ENCODE measurements at regions not wholly inside any gene's neighbourhood (a gene's known extent, or its start where the extent isn't known, plus 50 kb on each side); places are given as distances from the start of the nearest gene placed in this dataset.

DNA sequence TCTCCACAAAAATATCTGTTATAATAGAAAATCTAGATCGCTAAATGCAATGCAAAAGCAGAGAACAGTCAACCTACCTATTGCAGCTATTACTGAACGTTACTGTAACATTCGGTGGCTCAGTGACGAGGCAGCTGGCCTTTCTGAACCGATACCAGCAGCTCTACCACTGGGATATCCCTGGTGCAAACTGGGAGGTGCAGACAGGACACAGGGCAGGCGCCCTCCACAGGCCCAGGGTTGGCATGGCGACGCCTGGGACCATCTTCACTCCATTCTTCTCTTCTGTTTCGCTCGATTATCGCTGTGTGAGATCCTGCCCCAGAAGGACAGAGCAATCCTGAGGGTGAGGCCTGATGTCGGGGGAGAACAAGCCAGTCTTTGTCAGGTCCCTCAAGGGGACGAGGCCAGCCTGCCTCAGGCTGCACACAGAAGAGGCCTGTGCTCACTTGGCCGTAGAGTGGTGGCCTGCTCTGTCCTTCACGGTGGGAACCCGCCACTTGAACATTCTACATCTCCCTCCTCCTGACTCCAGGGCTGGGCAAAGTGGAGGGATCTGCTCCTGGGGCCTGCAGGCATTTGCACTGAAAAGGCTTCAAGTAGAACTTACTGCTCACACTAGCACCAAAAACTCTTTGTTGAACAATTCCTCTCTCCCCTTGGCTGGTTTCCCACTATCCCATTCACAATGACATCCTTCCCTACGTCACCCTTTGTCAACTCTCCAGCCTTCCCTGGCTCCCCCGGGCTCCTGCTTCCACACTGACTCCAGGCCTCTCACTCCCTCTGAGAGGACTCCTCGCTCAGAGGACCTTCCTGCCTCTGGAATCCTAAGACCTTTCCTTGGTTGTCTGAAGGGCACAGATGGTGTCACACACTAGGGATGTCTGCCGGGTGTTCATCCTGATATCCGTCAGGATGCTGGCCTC is 49.7 kb downstream of the CYRIA start:
- no peak overlapping the region for H3K4me3 ChIP-seq (ENCODE audit: low read depth in 1 of 2, low read length in 2 of 2)
- H3K36me3 ChIP-seq (ENCODE audit: control insufficient read depth in 2 of 2, insufficient read depth in 2 of 2, low read length in 1 of 2) = no peaks in the 10 kb centered on the region
- no peak overlapping the region for H3K27ac ChIP-seq (ENCODE audit: low read depth in 2 of 2, low read length in 1 of 2)
- no peaks in the 10 kb centered on the region for H3K27me3 ChIP-seq (ENCODE audit: control insufficient read depth in 1 of 2, insufficient read depth in 2 of 2, low read length in 2 of 2)
- 83 to 89% methylated on average over 21 of the region's 21 CpGs for WGBS, 2 donors
- no peaks in the 10 kb centered on the region for H3K9me3 ChIP-seq (ENCODE audit: control insufficient read depth in 2 of 2, insufficient read depth in 1 of 2, low read depth in 1 of 2, low read length in 1 of 2)
- peaks cover 6 to 13% of the 10 kb centered on the region in 2 donors for H3K4me1 ChIP-seq (ENCODE audit: control insufficient read depth in 2 of 2, insufficient read depth in 2 of 2, low read length in 1 of 2)

DNA sequence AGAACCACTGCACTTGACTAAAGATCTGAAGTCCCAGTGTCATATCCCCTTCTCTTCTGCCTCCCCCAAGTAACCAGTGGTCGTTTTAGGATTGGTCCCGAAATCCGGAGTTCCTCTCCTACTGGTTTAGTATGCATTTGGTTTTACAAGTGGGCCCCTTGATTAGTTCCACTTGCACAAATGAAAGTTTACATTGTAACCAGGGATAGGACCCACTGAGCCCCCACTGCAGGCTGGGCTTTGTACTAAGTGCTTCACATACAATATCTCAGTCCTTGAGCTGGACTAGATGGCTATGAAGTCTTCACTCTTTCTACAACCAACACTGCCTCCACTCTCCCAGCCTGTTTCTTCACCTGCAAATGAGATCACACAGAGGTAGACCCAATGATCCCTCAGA is 50.4 kb downstream of the CYRIA start:
- 73 to 94% methylated on average over 3 of the region's 3 CpGs for WGBS, 2 donors
- Histone ChIP-seq H3K27ac (ENCODE audit: low read depth in 2 of 2, low read length in 1 of 2) (no peak overlapping the region), H3K4me1 (ENCODE audit: control insufficient read depth in 2 of 2, insufficient read depth in 2 of 2, low read length in 1 of 2) (peaks cover 4 to 13% of the 10 kb centered on the region in 2 donors), H3K4me3 (ENCODE audit: low read depth in 1 of 2, low read length in 2 of 2) (no peak overlapping the region), H3K36me3 (ENCODE audit: control insufficient read depth in 2 of 2, insufficient read depth in 2 of 2, low read length in 1 of 2) (no peaks in the 10 kb centered on the region), H3K9me3 (ENCODE audit: control insufficient read depth in 2 of 2, insufficient read depth in 1 of 2, low read depth in 1 of 2, low read length in 1 of 2) (no peaks in the 10 kb centered on the region), H3K27me3 (ENCODE audit: control insufficient read depth in 1 of 2, insufficient read depth in 2 of 2, low read length in 2 of 2) (no peaks in the 10 kb centered on the region)

DNA sequence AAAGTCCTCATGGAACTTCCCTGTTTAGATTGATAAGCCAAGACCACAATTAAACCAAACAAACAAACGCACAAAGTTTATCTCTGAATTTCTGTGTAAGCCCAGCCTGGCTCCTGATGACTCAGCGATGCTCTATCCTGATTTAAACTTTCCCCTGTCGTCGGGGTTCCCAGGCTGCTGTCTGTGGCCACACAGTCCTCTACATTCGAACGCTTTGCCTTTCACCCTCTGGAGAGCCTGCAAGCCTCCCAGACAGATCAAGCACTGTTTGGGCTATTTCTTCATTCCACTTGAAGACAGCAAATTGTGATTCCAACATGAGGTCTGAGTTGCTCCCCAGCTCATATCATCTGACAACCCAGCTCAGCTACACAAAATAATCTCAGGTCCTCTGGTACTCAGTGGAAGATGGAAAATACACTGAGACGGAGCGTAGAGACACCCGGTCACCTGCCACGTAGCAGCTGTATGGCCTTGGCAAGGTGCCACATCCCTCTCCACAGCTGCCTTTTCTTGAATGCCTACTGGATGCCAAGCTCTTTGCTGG is 51.2 kb downstream of the CYRIA start:
- Histone ChIP-seq H3K36me3 (ENCODE audit: control insufficient read depth in 2 of 2, insufficient read depth in 2 of 2, low read length in 1 of 2) (no peaks in the 10 kb centered on the region), H3K27me3 (ENCODE audit: control insufficient read depth in 1 of 2, insufficient read depth in 2 of 2, low read length in 2 of 2) (no peaks in the 10 kb centered on the region), H3K9me3 (ENCODE audit: control insufficient read depth in 2 of 2, insufficient read depth in 1 of 2, low read depth in 1 of 2, low read length in 1 of 2) (no peaks in the 10 kb centered on the region), H3K27ac (ENCODE audit: low read depth in 2 of 2, low read length in 1 of 2) (no peak overlapping the region), H3K4me1 (ENCODE audit: control insufficient read depth in 2 of 2, insufficient read depth in 2 of 2, low read length in 1 of 2) (peaks cover 4 to 13% of the 10 kb centered on the region in 2 donors), H3K4me3 (ENCODE audit: low read depth in 1 of 2, low read length in 2 of 2) (no peak overlapping the region)
- 62 to 69% methylated on average over 10 of the region's 10 CpGs for WGBS, 2 donors

DNA sequence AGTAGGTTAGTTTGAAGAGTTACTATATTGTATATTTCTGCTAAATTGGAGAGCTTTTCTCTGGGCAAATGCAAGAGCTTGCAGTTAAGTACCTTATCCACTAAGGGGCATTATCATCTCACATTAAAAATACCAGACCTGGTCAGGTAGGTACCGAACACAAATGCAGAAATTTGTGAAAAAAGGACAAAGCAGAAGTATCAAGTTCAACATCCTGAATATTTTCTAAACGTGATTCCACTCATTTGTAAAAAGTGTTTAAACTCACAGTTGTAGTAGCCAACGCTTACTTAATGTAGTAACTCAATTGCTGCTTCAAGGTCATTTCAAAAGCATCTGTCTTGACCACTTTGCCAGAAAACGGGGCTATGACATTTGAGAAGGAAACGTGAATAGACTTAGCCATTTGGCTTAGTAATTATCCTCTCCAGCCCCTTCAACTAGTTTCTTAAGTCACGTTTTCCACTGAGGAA is 52.1 kb downstream of the CYRIA start:
- Histone ChIP-seq H3K27ac (ENCODE audit: low read depth in 2 of 2, low read length in 1 of 2) (no peak overlapping the region), H3K4me1 (ENCODE audit: control insufficient read depth in 2 of 2, insufficient read depth in 2 of 2, low read length in 1 of 2) (peaks cover 4 to 17% of the 10 kb centered on the region in 2 donors), H3K9me3 (ENCODE audit: control insufficient read depth in 2 of 2, insufficient read depth in 1 of 2, low read depth in 1 of 2, low read length in 1 of 2) (no peaks in the 10 kb centered on the region), H3K36me3 (ENCODE audit: control insufficient read depth in 2 of 2, insufficient read depth in 2 of 2, low read length in 1 of 2) (no peaks in the 10 kb centered on the region), H3K27me3 (ENCODE audit: control insufficient read depth in 1 of 2, insufficient read depth in 2 of 2, low read length in 2 of 2) (no peaks in the 10 kb centered on the region), H3K4me3 (ENCODE audit: low read depth in 1 of 2, low read length in 2 of 2) (no peak overlapping the region)
- WGBS, 2 donors = 32 to 37% methylated on average over 6 of the region's 6 CpGs

DNA sequence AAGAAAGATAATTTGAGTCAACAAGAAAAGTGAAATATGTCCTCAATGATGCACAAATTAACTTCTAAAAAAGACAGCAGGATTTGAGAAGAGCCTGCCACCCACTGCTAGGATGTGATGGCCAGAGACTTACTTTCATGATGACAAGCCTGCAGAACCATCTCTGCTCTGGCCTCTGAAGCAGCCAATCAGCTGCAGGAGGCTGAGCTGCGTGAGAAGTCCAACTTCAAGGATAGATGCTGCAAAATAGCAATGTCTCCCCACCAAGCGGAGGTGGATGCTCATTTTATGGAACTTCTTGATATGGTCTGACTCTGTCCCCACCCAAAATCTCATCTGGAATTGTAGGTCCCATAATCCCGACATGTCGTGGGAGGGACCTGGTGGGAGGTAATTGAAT is 53.1 kb downstream of the CYRIA start:
- no peak overlapping the region for H3K4me3 ChIP-seq (ENCODE audit: low read depth in 1 of 2, low read length in 2 of 2)
- no peak overlapping the region for H3K27ac ChIP-seq (ENCODE audit: low read depth in 2 of 2, low read length in 1 of 2)
- WGBS, 2 donors = 83 to 92% methylated on average over 4 of the region's 4 CpGs

DNA sequence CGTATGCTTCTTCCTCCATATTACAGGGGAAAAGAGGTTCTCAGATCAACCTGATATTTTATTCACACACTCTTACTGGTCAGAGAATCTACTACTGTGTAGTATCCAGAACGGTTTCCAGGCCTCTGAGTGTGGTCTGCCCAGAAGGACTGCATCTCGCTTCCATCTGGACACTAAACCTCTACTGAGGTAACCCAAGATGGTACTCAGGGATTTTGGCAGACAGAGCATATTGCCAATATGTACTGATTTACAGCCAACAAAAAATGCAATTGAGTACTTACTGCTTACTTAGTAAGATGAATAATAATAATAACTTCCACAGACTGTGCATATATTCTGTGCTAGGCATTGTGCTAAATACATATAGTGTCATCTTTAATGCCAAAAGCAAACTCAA is 55.8 kb downstream of the CYRIA start:
- H3K27ac ChIP-seq (ENCODE audit: low read depth in 2 of 2, low read length in 1 of 2) = no peak overlapping the region
- no peaks in the 10 kb centered on the region for H3K9me3 ChIP-seq (ENCODE audit: control insufficient read depth in 2 of 2, insufficient read depth in 1 of 2, low read depth in 1 of 2, low read length in 1 of 2)
- H3K27me3 ChIP-seq (ENCODE audit: control insufficient read depth in 1 of 2, insufficient read depth in 2 of 2, low read length in 2 of 2) = no peaks in the 10 kb centered on the region
- H3K4me3 ChIP-seq (ENCODE audit: low read depth in 1 of 2, low read length in 2 of 2) = no peak overlapping the region
- 84% methylated on average over 3 of the region's 3 CpGs for WGBS, 2 donors
- no peaks in the 10 kb centered on the region for H3K36me3 ChIP-seq (ENCODE audit: control insufficient read depth in 2 of 2, insufficient read depth in 2 of 2, low read length in 1 of 2)
- H3K4me1 ChIP-seq (ENCODE audit: control insufficient read depth in 2 of 2, insufficient read depth in 2 of 2, low read length in 1 of 2) = peaks cover 0 to 3% of the 10 kb centered on the region in 2 donors

More for the DNA sequence above, 53.1 kb downstream of the CYRIA start:
- no peaks in the 10 kb centered on the region for H3K36me3 ChIP-seq (ENCODE audit: control insufficient read depth in 2 of 2, insufficient read depth in 2 of 2, low read length in 1 of 2)
- no peaks in the 10 kb centered on the region for H3K9me3 ChIP-seq (ENCODE audit: control insufficient read depth in 2 of 2, insufficient read depth in 1 of 2, low read depth in 1 of 2, low read length in 1 of 2)
- H3K27me3 ChIP-seq (ENCODE audit: control insufficient read depth in 1 of 2, insufficient read depth in 2 of 2, low read length in 2 of 2) = no peaks in the 10 kb centered on the region
- H3K4me1 ChIP-seq (ENCODE audit: control insufficient read depth in 2 of 2, insufficient read depth in 2 of 2, low read length in 1 of 2) = peaks cover 4 to 9% of the 10 kb centered on the region in 2 donors

DNA sequence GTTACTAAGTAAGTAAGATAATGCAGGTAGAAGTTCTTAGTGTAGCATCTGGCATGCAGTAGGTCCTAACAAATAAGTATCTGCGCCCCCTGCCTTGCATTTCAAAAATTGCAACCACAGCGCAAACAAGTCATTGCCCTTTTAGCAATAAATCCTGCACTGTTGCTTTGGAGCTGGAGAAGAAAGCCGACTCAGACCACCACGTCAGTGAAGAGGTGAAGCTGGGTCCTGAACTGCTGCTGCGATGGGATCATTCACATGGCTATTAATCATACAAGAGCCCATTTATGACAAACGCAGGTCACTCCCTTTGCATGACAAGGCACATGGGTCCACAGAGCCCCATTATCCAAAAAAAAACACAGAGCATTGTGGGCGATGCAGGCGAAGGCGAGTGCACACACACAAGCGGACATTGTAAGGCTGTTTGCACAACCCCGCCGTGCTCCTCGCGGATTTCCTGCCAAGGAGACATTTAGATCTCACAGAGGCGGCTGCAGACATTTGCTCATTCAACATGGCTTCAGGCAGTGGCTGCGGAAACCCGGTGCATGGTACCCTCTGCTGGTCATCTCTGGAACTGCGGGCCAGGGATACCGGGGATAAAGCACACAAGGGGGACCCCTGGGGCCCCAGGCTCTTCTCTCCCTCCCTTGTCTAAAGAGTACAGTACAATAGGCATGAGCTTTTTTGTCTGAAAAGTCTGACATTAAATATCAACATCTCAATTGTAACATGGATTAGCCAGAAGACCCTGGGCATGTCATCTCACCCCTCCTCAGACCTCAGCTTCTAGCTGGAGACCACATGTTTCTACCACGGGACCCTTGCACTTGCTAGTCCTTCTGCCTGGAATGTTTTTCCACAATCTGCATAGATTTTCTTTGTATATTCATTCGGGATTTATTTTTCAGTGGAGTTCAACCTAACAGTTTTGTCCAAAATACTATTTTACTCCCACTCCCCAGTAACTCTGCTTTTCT is 56.7 kb downstream of the CYRIA start:
- Histone ChIP-seq H3K4me3 (ENCODE audit: low read depth in 1 of 2, low read length in 2 of 2) (peak overlapping the region; percentile 38 to 54), H3K4me1 (ENCODE audit: control insufficient read depth in 2 of 2, insufficient read depth in 2 of 2, low read length in 1 of 2) (peaks cover 0 to 3% of the 10 kb centered on the region in 2 donors), H3K36me3 (ENCODE audit: control insufficient read depth in 2 of 2, insufficient read depth in 2 of 2, low read length in 1 of 2) (no peaks in the 10 kb centered on the region), H3K9me3 (ENCODE audit: control insufficient read depth in 2 of 2, insufficient read depth in 1 of 2, low read depth in 1 of 2, low read length in 1 of 2) (no peaks in the 10 kb centered on the region), H3K27ac (ENCODE audit: low read depth in 2 of 2, low read length in 1 of 2) (no peak overlapping the region), H3K27me3 (ENCODE audit: control insufficient read depth in 1 of 2, insufficient read depth in 2 of 2, low read length in 2 of 2) (no peaks in the 10 kb centered on the region)
- WGBS, 2 donors = 4 to 5% methylated on average over 21 of the region's 21 CpGs

DNA sequence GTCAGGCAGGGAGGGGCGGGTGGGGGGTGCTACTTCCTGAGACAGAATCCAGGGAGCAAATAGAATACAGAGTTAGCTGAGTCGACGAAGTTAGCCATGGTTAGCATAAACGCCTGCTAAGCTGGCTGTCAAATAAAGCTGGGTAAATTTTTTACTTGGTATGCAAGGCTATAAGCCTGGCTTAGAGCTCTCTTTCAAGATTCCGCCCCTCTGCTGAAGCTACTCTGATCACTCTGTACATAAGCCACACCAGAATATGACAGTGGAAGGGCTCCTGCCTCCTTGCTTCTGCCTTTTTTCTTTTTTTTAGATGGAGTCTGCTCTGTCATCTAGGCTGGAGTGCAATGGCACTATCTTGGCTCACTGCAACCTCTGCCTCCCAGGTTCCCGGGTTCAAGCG is 58.3 kb downstream of the CYRIA start:
- 79 to 82% methylated on average over 7 of the region's 7 CpGs for WGBS, 2 donors
- Histone ChIP-seq H3K4me1 (ENCODE audit: control insufficient read depth in 2 of 2, insufficient read depth in 2 of 2, low read length in 1 of 2) (peaks cover 0 to 3% of the 10 kb centered on the region in 2 donors), H3K36me3 (ENCODE audit: control insufficient read depth in 2 of 2, insufficient read depth in 2 of 2, low read length in 1 of 2) (no peaks in the 10 kb centered on the region), H3K4me3 (ENCODE audit: low read depth in 1 of 2, low read length in 2 of 2) (no peak overlapping the region), H3K27me3 (ENCODE audit: control insufficient read depth in 1 of 2, insufficient read depth in 2 of 2, low read length in 2 of 2) (no peaks in the 10 kb centered on the region), H3K27ac (ENCODE audit: low read depth in 2 of 2, low read length in 1 of 2) (no peak overlapping the region), H3K9me3 (ENCODE audit: control insufficient read depth in 2 of 2, insufficient read depth in 1 of 2, low read depth in 1 of 2, low read length in 1 of 2) (no peaks in the 10 kb centered on the region)

DNA sequence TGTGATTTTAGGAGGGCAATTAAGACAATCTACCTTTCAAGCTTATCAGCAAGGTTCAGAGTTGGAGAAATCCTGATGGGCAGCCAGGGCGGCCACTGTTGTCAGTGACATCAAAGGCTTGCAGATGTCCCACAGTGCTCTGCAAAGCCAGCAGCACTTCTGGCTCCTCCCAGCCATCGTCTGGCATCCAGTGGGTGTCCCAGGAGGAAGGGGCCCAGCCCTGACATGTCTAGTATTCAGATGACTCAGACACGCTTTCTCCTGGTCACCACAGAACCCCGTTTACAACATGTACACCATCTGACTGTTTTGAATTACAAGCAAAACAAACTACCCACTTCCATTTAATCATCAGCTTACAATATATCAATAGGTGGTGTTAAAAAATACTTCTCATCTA is 61.4 kb downstream of the CYRIA start:
- 56 to 63% methylated on average over 4 of the region's 4 CpGs for WGBS, 2 donors
- Histone ChIP-seq H3K9me3 (ENCODE audit: control insufficient read depth in 2 of 2, insufficient read depth in 1 of 2, low read depth in 1 of 2, low read length in 1 of 2) (no peaks in the 10 kb centered on the region), H3K4me1 (ENCODE audit: control insufficient read depth in 2 of 2, insufficient read depth in 2 of 2, low read length in 1 of 2) (peaks cover 0 to 3% of the 10 kb centered on the region in 2 donors), H3K36me3 (ENCODE audit: control insufficient read depth in 2 of 2, insufficient read depth in 2 of 2, low read length in 1 of 2) (no peaks in the 10 kb centered on the region), H3K27me3 (ENCODE audit: control insufficient read depth in 1 of 2, insufficient read depth in 2 of 2, low read length in 2 of 2) (no peaks in the 10 kb centered on the region), H3K27ac (ENCODE audit: low read depth in 2 of 2, low read length in 1 of 2) (no peak overlapping the region), H3K4me3 (ENCODE audit: low read depth in 1 of 2, low read length in 2 of 2) (no peak overlapping the region)

Data from esophagus (tissue), 2 donors.